ENCODE measurements at regions not wholly inside any gene's neighbourhood (a gene's known extent, or its start where the extent isn't known, plus 50 kb on each side); places are given as distances from the start of the nearest gene placed in this dataset.
A peak's percentile ranks its signal among the peaks of the same experiment; 100 is the strongest.

DNA sequence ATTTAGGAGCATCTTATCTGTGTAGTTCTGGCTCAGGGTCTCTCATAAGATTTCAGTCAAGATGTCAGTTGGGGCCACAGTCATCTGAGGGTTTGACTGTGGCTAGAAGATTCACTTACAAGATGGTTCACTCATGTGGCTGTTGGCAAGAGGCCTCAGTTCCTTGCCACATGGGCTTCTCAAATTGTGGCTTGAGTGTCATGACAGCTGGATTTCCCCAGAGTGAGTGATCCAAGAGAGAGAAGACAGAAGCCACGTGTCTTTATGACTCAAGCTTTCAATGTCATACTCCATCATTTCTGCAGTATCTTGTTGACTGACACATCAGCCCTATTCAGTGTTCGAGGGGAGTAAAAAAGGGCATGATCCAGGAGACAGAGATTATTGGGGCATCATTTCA, 131.3 kb upstream of the AP1S2 start:
- no peak for DNase-seq (ENCODE audit: low read depth in 3 of 3, low spot score in 2 of 3)

DNA sequence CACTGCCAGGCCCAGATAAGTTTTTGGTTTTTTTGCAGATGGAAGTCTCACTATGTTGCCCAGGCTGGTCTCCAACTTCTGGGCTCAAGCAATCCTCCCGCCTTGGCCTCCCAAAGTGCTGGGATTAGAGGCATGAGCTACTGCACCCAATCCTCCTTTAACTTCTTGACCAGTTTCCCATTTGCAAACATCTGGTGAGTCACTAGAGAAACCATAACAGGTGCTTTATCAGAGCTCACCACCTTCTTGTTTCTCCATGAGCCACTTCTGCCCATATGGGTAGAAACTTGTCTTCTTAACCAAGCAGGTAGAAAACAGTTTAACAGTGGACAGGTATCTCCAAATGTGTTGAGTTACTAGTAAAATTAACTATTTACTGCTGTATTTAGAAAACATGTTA, 128.4 kb upstream of the AP1S2 start:
- DNase-seq (ENCODE audit: low read depth in 3 of 3, low spot score in 2 of 3) = no peak

DNA sequence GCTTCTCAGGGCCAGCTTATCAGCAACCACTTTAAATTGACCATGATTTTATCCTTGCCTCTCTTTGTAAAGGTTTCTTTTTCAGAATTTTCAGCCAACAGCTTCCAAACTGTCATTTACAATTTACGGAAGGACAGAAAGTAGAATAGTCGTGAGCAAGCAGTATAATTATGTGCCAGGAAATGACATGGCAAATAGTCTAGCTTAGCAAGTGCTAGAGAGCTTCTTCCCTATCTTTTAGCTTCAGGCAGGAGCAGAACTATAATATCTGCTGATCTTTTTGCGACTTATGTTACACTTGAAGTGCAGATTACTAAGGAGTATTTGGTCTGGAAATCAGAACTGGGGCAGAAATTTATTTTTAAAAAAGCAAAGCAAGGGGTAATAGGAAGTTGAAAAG, 123.0 kb upstream of the AP1S2 start:
- DNase-seq (ENCODE audit: low read depth in 3 of 3, low spot score in 2 of 3) = no peak

DNA sequence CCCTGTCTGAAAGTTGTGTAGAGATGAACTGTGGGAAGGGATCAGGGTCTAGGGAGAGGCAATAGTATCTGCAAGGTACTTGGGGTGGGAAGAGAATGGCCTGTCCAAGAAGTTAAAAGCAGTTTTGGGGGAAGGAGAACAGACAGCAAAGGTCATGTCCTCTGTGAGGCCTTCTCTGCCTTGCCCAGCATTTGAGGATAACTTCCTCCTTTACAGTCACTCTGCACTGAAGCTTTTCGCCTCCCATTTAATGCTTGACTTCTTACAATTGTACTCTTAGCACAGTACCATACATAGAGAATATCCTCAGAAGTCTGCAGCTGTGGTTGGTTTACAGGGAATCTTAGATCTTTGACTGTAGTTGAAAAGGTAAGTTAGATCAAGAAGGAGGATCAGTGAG, 121.8 kb upstream of the AP1S2 start:
- no peak for DNase-seq (ENCODE audit: low read depth in 3 of 3, low spot score in 2 of 3)

DNA sequence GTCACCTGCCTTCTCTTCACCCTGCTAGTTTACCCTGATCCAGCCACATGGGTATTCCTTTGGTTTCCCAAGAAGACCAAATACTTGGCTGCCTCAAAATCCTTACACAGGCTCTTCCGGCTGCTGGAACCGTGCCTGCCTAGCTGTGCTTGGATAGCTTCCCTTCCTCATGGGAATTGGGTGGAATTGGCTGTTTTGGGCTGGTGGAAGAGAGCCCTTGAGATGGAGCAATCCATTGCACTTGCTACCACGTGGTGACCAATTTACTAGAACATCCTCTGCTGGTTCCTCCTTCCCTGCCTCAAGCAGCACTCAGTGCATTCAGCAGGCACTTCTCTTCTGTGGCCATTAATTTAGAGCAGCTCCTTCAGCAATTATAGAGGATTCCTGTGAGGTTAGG, 119.3 kb upstream of the AP1S2 start:
- no peak for DNase-seq (ENCODE audit: low read depth in 3 of 3, low spot score in 2 of 3)

DNA sequence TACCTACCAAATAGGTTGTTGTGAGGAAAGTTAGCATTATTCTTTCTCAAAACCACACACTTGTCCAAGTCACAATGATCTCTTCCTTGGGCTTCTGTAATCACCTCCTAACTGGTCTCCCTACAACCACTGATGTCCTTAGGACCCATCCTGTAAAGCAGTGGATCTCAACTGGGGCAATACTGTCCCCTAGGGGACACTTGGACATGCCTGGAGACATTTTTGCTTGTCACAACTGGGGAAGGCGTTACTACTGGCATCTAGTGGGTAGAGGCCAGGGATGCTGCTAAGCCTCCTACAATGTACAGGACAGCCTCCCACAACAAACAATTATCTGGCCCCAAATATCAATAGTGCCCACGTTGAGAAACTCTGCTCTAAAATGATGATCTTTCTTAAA, 118.7 kb upstream of the AP1S2 start:
- DNase-seq (ENCODE audit: low read depth in 3 of 3, low spot score in 2 of 3) = no peak

DNA sequence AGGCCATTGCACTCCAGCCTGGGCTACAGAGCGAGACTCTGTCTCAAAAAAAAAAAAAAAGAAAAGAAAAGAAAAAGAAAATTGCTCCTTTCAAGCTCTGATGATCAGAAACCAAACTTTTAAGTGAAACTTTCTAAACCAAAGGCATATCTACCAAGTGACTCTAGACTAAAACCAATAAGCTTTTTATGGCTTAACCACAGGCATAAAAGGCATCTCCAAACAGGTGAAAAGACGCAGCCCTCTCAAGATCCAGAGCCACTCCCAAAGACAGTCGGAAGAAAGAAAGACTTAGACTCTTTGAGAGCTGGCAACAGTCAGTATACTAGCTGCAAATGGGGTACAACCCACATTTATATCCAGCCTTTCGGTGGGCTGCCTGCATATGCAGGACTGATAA, 117.1 kb upstream of the AP1S2 start:
- no peak for DNase-seq (ENCODE audit: low read depth in 3 of 3, low spot score in 2 of 3)

DNA sequence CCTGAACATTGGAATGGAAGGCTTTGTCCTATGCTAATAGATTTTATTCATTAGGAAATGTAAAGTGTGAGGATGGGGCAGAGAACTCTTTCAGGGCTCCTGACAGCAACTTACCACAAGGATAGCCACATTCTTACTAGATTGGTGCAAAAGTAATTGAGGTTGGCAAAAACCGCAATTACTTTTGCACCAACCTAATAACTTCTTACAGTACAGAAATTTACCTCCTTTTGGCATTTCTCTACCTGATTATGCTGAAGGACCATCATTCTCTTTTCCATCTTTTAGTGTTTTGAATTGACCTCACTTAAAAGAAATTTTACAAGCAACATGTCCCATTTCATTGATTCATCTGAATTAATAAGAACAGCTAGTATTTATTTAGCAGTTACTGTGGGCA, 109.2 kb upstream of the AP1S2 start:
- no peak for DNase-seq (ENCODE audit: low read depth in 3 of 3, low spot score in 2 of 3)

DNA sequence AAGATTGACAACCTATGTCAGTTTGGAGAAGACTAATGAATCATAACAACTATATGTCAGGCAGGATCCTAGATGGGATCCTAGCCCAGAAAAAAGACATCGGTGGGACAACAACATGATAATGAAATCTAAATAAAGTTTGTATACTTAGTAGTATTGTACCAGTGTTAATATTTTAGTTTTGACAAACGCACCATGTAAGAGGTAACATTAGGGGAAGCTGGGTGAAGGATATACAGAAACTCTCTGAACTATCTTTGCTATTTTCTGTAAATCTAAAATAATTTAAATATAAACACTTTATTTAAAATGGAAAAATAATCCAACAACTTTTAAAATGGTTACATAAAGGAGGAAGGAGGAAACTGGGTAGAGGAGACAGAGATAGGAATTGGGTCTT, 105.6 kb upstream of the AP1S2 start:
- DNase-seq (ENCODE audit: low read depth in 3 of 3, low spot score in 2 of 3) = no peak

DNA sequence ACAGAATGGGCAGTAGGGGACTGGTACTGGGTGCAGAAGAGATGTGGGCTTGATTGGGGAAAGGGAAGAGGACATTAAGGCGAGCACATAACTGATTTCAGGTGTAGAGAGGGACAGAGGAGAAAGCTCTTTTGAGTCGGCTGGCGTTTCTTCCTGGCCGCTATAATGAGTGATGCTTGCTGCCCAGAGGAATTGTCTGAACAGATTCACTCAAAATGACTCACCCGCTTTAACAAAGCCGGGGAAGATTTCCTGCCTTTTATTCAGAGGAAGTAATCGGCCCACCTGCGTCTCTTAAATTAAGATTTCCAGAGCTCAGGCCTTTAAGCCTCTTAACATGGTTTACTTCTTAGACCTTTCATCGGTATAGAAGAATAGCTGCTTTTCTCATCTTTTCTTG, 102.1 kb upstream of the AP1S2 start:
- no peak for DNase-seq (ENCODE audit: low read depth in 3 of 3, low spot score in 2 of 3)

DNA sequence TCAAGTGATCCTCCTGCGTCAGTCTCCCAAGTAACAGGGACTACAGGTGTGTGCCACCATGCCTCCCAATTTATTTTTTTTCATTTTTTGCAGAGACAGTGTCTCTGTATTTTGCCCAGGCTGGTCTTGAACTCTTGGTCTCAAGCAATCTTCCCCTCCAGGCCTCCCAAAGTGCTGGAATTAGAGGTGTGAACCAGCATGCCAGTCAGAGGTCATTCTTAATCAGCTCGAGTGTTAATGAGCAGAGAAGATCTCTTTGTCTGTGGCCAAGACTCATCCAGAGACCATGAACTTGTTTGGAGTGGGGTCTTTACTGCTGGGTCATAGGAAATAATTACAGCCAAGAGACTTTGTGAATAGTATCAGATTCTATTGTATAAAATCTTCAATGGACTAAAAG, 99.2 kb upstream of the AP1S2 start:
- no peak for DNase-seq (ENCODE audit: low read depth in 3 of 3, low spot score in 2 of 3)

DNA sequence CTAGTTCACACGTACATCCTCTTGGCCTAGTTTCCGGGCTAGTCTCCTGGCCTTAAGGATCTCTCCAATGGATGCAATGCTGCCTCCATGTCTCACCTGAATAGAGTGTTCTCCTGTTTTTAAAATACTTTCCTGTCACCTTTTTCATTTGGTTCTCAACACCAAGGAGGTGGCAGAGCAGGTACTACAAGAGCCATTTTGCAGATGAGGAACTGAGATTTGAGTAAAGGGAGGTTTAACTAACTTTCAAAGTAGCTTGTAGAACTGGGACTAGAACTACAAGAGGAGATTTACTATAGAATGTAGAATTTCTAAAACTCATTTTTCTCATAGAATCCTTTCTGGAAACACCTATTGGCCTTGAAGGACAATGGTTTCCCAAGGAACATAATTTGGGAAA, 97.6 kb upstream of the AP1S2 start:
- no peak for DNase-seq (ENCODE audit: low read depth in 3 of 3, low spot score in 2 of 3)

DNA sequence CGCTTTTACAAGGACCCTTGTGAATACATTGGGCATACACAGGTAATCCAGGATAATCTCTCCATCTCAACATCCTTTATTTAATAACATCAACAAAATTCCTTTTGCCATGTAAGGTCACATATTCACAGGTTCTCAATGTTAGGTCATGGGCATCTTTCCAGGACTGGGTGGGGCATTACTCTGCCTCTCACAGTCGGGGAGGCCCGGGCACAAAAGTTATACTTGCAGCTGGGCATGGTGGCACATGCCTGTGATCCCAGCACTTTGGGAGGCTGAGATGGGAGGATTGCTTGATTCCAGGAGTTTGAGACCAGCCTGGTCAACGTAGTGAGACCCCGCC, 93.7 kb upstream of the AP1S2 start:
- DNase-seq (ENCODE audit: low read depth in 3 of 3, low spot score in 2 of 3) = no peak

DNA sequence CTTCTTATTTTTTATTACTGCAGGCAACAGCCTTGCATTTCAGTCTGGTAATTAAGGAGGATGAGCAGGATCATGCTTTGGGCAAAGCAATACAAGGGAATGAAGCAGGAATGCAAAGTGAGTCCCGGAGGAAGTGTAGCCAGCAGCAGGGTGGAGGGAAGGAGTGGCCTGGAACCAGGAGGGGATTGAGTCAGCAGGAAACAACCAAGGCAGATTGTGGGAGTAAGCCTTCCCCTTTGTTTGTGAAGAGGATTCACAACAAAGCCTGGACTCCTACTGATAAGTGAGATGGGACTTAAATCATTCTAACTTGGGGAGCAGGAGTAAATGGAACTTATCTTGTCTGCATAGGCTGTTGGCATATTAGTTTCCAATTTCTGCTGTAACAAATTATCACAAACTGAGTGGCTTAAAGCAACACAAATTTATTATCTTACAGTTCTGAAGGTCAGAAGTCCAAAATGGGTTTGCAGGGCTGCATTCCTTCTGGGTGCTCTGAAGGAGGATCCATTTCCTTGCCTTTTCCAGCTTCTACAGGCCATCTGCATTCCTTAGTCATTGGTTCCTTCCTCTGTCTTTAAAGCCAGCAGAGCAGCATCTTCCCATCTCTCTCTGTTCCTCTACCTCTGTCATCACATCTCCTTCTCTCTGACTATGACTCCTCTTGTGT, 93.2 kb upstream of the AP1S2 start:
- DNase-seq (ENCODE audit: low read depth in 3 of 3, low spot score in 2 of 3) = no peak

DNA sequence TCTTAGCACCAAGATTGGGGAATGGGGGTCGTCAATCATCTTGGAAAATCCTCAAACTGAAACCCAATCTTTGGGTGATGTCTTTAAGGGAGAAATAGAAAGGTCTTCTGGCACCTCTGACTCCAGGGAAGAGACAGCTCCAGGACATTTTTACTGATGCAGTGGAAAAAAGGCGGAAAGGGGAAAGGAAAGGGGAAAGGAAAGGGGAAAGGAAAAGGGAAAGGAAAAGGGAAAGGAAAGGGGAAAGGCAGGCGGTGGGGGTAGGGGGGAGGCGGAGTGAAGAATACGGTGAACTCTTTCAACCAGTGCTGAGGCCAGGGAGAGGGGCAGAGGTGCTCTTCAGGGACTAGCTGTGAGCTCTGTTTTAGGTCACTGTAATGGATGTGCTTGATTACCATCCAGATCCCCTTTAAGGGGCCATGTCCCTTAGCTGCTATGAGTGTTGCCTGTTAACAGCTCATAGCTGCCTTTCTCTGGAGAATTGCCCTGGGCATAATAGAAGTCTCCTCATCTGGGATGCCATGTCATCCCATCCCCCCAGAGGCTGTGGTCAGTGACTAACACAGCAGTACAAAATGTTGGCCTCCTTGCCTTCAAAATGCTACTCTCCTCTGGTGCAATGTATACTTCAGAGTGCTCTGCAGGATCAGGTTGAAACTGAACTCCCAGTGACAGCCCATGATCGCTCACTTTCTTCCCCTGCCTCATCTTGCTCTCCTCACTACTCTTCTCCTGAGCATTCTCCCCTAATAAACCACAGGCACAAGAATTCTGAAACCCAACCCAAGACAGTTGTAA, 92.4 kb upstream of the AP1S2 start:
- DNase-seq (ENCODE audit: low read depth in 3 of 3, low spot score in 2 of 3) = no peak

DNA sequence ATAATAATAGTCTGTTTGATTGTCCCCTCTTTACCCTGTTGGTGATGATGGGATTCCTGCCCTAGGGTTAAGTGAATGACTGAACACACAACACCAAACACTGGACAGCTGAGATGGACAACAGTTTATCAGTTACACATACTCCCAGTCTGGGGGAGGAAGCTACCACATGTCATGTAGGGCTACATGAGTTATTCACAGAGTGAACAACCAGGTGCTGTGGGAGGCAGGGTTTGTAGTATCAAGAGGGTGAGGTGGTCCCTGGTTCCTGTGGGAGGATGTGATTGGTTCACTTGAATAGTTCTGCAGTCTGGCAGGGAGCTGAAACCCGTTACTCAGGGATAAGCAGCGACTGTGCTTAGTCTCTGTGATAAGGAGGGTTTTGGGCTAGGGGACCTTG, 88.8 kb upstream of the AP1S2 start:
- DNase-seq (ENCODE audit: low read depth in 3 of 3, low spot score in 2 of 3) = peak in 1 of 3 donors; percentile 13

DNA sequence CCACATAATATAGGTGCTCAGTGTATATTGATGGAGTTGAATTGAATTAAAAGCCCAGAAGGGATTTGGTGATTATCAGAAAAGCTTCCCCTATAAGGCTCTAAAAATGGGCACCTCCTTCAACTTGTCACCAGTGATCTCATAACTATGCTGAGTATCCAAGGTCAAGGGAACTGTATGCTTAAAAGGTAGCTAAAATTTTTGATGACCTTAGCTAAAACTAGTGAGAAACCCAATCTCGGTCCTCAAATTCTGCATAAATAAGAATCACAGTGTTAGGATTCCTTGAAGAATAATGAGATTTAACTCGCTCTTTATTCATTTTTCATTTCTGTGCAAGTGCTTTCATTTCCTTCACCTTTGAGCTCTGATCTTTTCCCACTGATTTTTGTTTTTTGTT, 87.7 kb upstream of the AP1S2 start:
- no peak for DNase-seq (ENCODE audit: low read depth in 3 of 3, low spot score in 2 of 3)

DNA sequence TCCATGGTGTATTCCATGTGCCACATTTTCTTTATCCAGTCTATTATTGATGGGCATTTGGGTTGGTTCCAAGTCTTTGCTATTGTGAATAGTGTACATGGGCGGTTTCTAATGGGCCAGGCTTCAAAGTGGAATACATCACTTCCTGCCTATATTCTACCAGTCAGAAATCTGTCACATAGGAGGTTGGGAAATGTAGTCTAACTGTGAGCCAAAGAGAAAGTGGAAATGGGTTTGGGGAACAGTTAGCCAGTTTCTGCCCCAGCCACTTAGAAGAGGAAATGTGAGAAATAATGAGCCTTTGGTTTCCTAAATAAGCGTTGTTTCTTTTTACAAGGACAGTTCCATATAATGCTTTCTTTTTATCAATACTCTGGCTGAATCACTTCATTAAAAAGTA, 85.1 kb upstream of the AP1S2 start:
- DNase-seq (ENCODE audit: low read depth in 3 of 3, low spot score in 2 of 3) = no peak

DNA sequence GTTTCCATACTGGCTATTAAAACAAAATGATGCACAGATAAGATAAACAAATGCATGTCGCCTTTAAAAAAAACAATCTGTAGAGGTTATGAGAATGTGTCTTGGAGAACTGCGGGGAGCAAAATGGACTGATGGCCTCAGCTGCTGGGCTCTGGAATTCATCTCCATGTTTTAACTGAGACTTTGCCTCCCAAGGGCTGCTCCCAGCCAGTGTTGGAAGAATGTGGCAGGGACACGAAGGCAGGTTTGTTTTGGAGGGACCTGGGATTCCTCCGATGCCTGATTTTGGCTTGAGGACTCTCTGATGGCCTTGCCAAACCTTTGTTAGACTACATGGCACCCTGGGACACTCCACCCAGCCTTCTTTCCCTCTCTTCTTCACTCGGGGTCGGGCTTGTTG, 83.5 kb upstream of the AP1S2 start:
- DNase-seq (ENCODE audit: low read depth in 3 of 3, low spot score in 2 of 3) = no peak

DNA sequence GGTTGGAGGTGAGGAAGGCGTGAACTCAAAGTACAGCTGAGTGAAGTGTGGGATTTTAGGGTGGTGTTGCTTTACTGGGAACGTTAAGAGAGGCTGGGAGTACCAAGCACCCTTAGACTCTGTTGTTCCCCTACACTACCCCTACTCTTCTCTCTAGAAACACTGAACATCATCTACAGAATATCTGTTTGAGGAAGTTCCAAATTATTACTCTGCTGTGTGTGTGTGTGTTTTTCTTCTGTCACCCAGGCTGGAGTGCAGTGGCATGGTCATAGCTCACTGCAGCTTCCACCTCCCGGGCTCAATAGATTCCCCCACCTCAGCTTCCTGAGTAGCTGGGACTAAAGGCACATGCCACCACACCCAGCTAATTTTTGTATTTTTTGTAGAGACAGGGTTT, 76.7 kb upstream of the AP1S2 start:
- DNase-seq (ENCODE audit: low read depth in 3 of 3, low spot score in 2 of 3) = no peak

DNA sequence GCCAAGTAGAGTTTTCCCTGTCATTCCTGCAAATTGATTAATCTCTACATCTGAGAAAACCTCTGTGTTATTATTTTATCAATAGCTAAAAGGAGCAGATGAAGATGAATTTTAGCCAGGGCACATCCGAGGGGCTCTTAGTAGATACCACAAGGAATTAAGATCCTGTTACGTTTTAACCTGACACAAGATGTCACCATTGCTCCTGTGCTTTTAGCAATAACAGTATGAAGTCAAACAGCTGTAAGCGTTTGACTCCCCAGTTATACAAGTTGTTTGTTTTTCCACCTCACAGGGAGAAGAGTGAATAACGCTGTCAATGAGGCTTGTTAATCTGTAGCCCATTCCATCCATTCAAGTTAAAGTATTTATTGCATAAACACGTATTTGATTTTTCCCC, 76.0 kb upstream of the AP1S2 start:
- no peak for DNase-seq (ENCODE audit: low read depth in 3 of 3, low spot score in 2 of 3)

DNA sequence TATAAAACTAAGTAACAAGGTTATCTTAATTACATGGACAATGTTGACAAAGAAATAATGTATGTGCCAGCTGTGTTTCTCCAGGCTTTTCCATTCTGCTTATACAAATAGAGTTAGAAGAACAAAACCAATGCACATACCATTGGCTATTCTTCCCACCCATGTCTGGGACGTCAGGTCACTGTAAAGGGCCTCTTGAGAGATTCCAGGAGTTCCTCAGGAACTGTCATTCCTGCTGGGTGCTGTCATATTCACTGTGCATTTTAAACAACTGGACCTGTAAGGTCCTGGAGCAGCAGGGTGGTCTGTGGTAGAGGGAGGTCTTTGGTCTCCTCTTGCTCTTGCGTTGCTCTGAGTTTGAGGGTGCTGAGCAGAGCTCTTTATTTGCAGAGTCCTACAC, 74.6 kb upstream of the AP1S2 start:
- no peak for DNase-seq (ENCODE audit: low read depth in 3 of 3, low spot score in 2 of 3)

DNA sequence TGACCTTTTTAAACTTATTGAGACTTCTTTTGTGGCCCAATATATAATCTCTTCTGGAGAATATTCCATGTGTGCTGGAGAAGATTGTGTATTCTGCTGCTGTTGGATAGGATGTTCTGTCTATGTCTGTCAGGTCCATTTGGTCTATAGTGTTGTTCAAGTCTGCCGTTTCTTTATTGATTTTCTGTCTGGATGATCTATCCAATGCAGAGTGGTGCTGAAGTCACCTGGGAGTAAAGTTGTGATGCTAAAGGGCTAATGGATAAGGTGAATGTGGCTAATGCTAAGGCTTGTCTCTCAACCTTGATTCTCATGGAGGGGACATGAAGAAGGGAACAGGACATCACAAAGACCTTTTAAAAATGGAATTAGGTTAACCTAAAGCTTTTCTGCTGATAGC, 72.0 kb upstream of the AP1S2 start:
- DNase-seq (ENCODE audit: low read depth in 3 of 3, low spot score in 2 of 3) = no peak
